SK-N-SH (cell line): ENCODE measurements at regions not wholly inside any gene's neighbourhood (a gene's known extent, or its start where the extent isn't known, plus 50 kb on each side); places are given as distances from the start of the nearest gene placed in this dataset.

Experiments
- CTCF ChIA-PET: fragments of 300-600, 350-600 bp; formaldehyde crosslinking; extraction: SDS; loops from one replicate; lab custom pipeline; 2021; lab: Yijun Ruan, JAX
- POLR2A ChIA-PET: fragments of 350-600 bp; sonication (Branson Sonifier 250); formaldehyde crosslinking; extraction: SDS; loops from one replicate; lab custom pipeline; 2020; ENCODE audit warnings: antibody characterized with exemption, inconsistent platforms; lab: Yijun Ruan, JAX
- DNase-seq: peaks from one replicate; pipeline ENCODE4 v3.0.0; 2012
- H2AFZ ChIP-seq: fragments of 200-600 bp; sonication (generic); 2 replicates; pipeline ENCODE4 v1.8.1; 2016; ENCODE audit warnings: antibody characterized with exemption, mild to moderate bottlenecking, low read depth
- H3F3A ChIP-seq: fragments of 200-600 bp; sonication (generic); replicated peaks from 2 replicates; pipeline ENCODE3; 2016; ENCODE audit warnings: antibody characterized with exemption, mild to moderate bottlenecking; ENCODE audit not compliant: insufficient read depth
- H3K27ac ChIP-seq, 2 experiments: fragments of 200-500 bp in 1 of 2; fragments of 200-600 bp in 1 of 2; sonication (Bioruptor generic) in 1 of 2; sonication (generic), shearing (Covaris generic) in 1 of 2; 2 replicates each; pipeline versions ENCODE4 v1.5.1 to v1.6.1; 2014 to 2016; ENCODE audit warnings: low read depth in 2 of 2, inconsistent platforms in 1 of 2, low read length in 1 of 2, mild to moderate bottlenecking in 1 of 2, mixed read lengths in 1 of 2
- H3K27me3 ChIP-seq: fragments of 200-600 bp; sonication (generic), shearing (Covaris generic); 2 replicates; pipeline ENCODE4 v1.6.1; 2016; ENCODE audit warnings: mixed run types; ENCODE audit not compliant: insufficient read depth
- H3K36me3 ChIP-seq, 2 experiments: fragments of 200-500 bp in 1 of 2; fragments of 200-600 bp in 1 of 2; sonication (Bioruptor generic) in 1 of 2; sonication (generic) in 1 of 2; replicated peaks in 1 of 2; 2 replicates each; pipeline versions ENCODE3 to v1.5.1; 2014 to 2016; ENCODE audit warnings: low read length in 1 of 2, mild to moderate bottlenecking in 1 of 2; ENCODE audit not compliant: insufficient read depth in 2 of 2, control insufficient read depth in 1 of 2
- H3K4me1 ChIP-seq, 2 experiments: fragments of 200-500 bp in 1 of 2; fragments of 200-600 bp in 1 of 2; sonication (Bioruptor generic) in 1 of 2; sonication (generic), shearing (Covaris generic) in 1 of 2; 2 replicates each; pipeline versions ENCODE4 v1.5.1 to v1.6.1; 2014 to 2016; ENCODE audit warnings: low read depth in 1 of 2, low read length in 1 of 2, mixed run types in 1 of 2; ENCODE audit not compliant: insufficient read depth in 2 of 2, control insufficient read depth in 1 of 2
- H3K4me2 ChIP-seq: fragments of 200-600 bp; sonication (generic), shearing (Covaris generic); 2 replicates; pipeline ENCODE4 v1.6.1; 2017; ENCODE audit warnings: mixed run types
- H3K4me3 ChIP-seq, 2 experiments: fragments of 200-500 bp in 1 of 2; fragments of 200-600 bp in 1 of 2; sonication (Bioruptor generic) in 1 of 2; sonication (generic), shearing (Covaris generic) in 1 of 2; 2 replicates each; pipeline versions ENCODE4 v1.5.1 to v1.8.1; 2014 to 2016; ENCODE audit warnings: low read depth in 2 of 2, inconsistent platforms in 1 of 2, low read length in 1 of 2, mild to moderate bottlenecking in 1 of 2, mixed read lengths in 1 of 2, moderate library complexity in 1 of 2
- H3K79me2 ChIP-seq: fragments of 200-600 bp; sonication (generic); 2 replicates; pipeline ENCODE4 v1.8.1; 2017; ENCODE audit warnings: mild to moderate bottlenecking; ENCODE audit not compliant: insufficient read depth
- H3K9ac ChIP-seq: fragments of 200-600 bp; sonication (generic); 2 replicates; pipeline ENCODE4 v1.6.1; 2017; ENCODE audit warnings: mixed run types
- H3K9me2 ChIP-seq: fragments of 200-600 bp; sonication (generic); 2 replicates; pipeline ENCODE4 v1.6.1; 2017; ENCODE audit warnings: mixed run types
- H3K9me3 ChIP-seq: fragments of 200-600 bp; sonication (generic); 2 replicates; pipeline ENCODE4 v1.6.1; 2017; ENCODE audit warnings: mixed run types, mild to moderate bottlenecking, moderate library complexity
- H4K20me1 ChIP-seq: fragments of 200-600 bp; sonication (generic); 2 replicates; pipeline ENCODE4 v1.6.1; 2017; ENCODE audit warnings: mild to moderate bottlenecking, mixed run types; ENCODE audit not compliant: insufficient read depth
- EZH2phosphoT487 ChIP-seq: fragments of 200-600 bp; sonication (generic); IDR thresholded peaks from 2 replicates; pipeline ENCODE4 v1.6.1; 2017; ENCODE audit warnings: low read depth, mixed run types, mild to moderate bottlenecking, antibody characterized with exemption, moderate library complexity, borderline replicate concordance
- FOSL2 ChIP-seq: IDR thresholded peaks from 2 replicates; pipeline ENCODE4 v1.4.0; 2012; ENCODE audit warnings: low read depth, mild to moderate bottlenecking, moderate library complexity, borderline replicate concordance
- FOXM1 ChIP-seq: IDR thresholded peaks from 2 replicates; pipeline ENCODE4 v1.4.0; 2012; ENCODE audit warnings: low read depth, mild to moderate bottlenecking
- GABPA ChIP-seq: IDR thresholded peaks from 2 replicates; pipeline ENCODE4 v1.4.0; 2012; ENCODE audit warnings: low read depth, mild to moderate bottlenecking
- MEF2A ChIP-seq: IDR thresholded peaks from 2 replicates; pipeline ENCODE4 v1.4.0; 2012; ENCODE audit warnings: low read depth, borderline replicate concordance
- MXI1 ChIP-seq: IDR thresholded peaks from 2 replicates; pipeline ENCODE4 v1.6.1; 2012; ENCODE audit warnings: mild to moderate bottlenecking, low read depth, low read length, improper control_type of control experiment
- NRF1 ChIP-seq: IDR thresholded peaks from 2 replicates; pipeline ENCODE4 v1.6.1; 2012; ENCODE audit warnings: low read depth, mild to moderate bottlenecking, low read length
- RAD21 ChIP-seq: IDR thresholded peaks from 2 replicates; pipeline ENCODE4 v1.6.1; 2012; ENCODE audit warnings: mild to moderate bottlenecking, low read length
- RCOR1 ChIP-seq: fragments of 150-350 bp; IDR thresholded peaks from 2 replicates; pipeline ENCODE4 v1.6.1; 2017; ENCODE audit warnings: antibody characterized with exemption, low read length
- SIN3A ChIP-seq: IDR thresholded peaks from 2 replicates; pipeline ENCODE4 v1.6.1; 2012; ENCODE audit warnings: low read depth, mild to moderate bottlenecking, low read length, moderate library complexity, borderline replicate concordance
- SMC3 ChIP-seq: IDR thresholded peaks from 2 replicates; pipeline ENCODE4 v1.6.1; 2012; ENCODE audit warnings: low read depth, low read length, improper control_type of control experiment
- TAF1 ChIP-seq: IDR thresholded peaks from 2 replicates; pipeline ENCODE4 v1.6.1; 2012; ENCODE audit warnings: low read depth, mild to moderate bottlenecking, low read length, moderate library complexity, borderline replicate concordance
- TEAD4 ChIP-seq: IDR thresholded peaks from 2 replicates; pipeline ENCODE4 v1.4.0; 2012; ENCODE audit warnings: mild to moderate bottlenecking, borderline replicate concordance; ENCODE audit not compliant: insufficient read depth
- YY1 ChIP-seq: IDR thresholded peaks from 2 replicates; pipeline ENCODE4 v1.4.0; 2012; ENCODE audit warnings: low read depth, mild to moderate bottlenecking
- WGBS: methylation state at CpG from one replicate; pipeline ENCODE4 v1.1.6; 2017; ENCODE audit warnings: low lambda C conversion rate; 5-methylcytosine and 5-hydroxymethylcytosine counted together
- TF ChIP-seq, protein P1 (sequence below): IDR thresholded peaks from 2 replicates; pipeline ENCODE4 v1.4.0; 2012; ENCODE audit warnings: low read depth
- TF ChIP-seq, protein P2 (sequence below): IDR thresholded peaks from 2 replicates; pipeline ENCODE4 v1.6.1; 2012; ENCODE audit warnings: mild to moderate bottlenecking, low read depth, low read length, moderate library complexity
- TF ChIP-seq, protein P3 (sequence below): fragments of 150-350 bp; IDR thresholded peaks from 2 replicates; pipeline ENCODE4 v1.6.1; 2016; ENCODE audit warnings: mild to moderate bottlenecking, low read depth, low read length
- TF ChIP-seq, protein P4 (sequence below): IDR thresholded peaks from 2 replicates; pipeline ENCODE4; 2012
- TF ChIP-seq, protein P5 (sequence below): fragments of 200-600 bp; sonication (generic); IDR thresholded peaks from 2 replicates; pipeline ENCODE4 v1.6.1; 2017; ENCODE audit warnings: antibody characterized with exemption, mild to moderate bottlenecking, moderate library complexity
- TF ChIP-seq, protein P6 (sequence below): fragments of 150-350 bp; IDR thresholded peaks from 2 replicates; pipeline ENCODE4 v1.6.1; 2017; ENCODE audit warnings: antibody characterized with exemption, low read length, low read depth, borderline replicate concordance

DNA sequence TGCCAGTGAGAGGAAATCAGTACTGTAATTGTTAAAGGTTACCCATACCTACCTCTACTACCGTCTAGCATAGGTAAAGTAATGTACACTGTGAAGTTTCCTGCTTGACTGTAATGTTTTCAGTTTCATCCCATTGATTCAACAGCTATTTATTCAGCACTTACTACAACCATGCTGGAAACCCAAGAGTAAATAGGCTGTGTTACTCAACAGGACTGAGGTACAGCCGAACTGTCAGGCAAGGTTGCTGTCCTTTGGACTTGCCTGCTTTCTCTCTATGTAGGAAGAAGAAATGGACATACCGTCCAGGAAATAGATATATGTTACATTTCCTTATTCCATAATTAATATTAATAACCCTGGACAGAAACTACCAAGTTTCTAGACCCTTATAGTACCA, 265.5 kb downstream of the NR2F2 start:
- H3F3A ChIP-seq: no peaks in the 10 kb centered on the region

More for the DNA sequence above, 265.5 kb downstream of the NR2F2 start:
- H3K4me1 ChIP-seq: no peaks in the 10 kb centered on the region; a peak in 1 of 4 replicates
- TF ChIP-seq, protein P1, sequence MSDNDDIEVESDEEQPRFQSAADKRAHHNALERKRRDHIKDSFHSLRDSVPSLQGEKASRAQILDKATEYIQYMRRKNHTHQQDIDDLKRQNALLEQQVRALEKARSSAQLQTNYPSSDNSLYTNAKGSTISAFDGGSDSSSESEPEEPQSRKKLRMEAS: no peak
- TF ChIP-seq RAD21 (no peak), TEAD4 (no peak), RCOR1 (no peak), NRF1 (no peak), FOXM1 (no peak), YY1 (no peak), SMC3 (no peak), EZH2phosphoT487 (no peak), SIN3A (no peak), MXI1 (no peak), GABPA (no peak), FOSL2 (no peak), MEF2A (no peak), TAF1 (no peak)
- TF ChIP-seq, protein P2, sequence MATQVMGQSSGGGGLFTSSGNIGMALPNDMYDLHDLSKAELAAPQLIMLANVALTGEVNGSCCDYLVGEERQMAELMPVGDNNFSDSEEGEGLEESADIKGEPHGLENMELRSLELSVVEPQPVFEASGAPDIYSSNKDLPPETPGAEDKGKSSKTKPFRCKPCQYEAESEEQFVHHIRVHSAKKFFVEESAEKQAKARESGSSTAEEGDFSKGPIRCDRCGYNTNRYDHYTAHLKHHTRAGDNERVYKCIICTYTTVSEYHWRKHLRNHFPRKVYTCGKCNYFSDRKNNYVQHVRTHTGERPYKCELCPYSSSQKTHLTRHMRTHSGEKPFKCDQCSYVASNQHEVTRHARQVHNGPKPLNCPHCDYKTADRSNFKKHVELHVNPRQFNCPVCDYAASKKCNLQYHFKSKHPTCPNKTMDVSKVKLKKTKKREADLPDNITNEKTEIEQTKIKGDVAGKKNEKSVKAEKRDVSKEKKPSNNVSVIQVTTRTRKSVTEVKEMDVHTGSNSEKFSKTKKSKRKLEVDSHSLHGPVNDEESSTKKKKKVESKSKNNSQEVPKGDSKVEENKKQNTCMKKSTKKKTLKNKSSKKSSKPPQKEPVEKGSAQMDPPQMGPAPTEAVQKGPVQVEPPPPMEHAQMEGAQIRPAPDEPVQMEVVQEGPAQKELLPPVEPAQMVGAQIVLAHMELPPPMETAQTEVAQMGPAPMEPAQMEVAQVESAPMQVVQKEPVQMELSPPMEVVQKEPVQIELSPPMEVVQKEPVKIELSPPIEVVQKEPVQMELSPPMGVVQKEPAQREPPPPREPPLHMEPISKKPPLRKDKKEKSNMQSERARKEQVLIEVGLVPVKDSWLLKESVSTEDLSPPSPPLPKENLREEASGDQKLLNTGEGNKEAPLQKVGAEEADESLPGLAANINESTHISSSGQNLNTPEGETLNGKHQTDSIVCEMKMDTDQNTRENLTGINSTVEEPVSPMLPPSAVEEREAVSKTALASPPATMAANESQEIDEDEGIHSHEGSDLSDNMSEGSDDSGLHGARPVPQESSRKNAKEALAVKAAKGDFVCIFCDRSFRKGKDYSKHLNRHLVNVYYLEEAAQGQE: no peak
- TF ChIP-seq, protein P3, sequence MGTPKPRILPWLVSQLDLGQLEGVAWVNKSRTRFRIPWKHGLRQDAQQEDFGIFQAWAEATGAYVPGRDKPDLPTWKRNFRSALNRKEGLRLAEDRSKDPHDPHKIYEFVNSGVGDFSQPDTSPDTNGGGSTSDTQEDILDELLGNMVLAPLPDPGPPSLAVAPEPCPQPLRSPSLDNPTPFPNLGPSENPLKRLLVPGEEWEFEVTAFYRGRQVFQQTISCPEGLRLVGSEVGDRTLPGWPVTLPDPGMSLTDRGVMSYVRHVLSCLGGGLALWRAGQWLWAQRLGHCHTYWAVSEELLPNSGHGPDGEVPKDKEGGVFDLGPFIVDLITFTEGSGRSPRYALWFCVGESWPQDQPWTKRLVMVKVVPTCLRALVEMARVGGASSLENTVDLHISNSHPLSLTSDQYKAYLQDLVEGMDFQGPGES: no peak
- TF ChIP-seq, protein P4, sequence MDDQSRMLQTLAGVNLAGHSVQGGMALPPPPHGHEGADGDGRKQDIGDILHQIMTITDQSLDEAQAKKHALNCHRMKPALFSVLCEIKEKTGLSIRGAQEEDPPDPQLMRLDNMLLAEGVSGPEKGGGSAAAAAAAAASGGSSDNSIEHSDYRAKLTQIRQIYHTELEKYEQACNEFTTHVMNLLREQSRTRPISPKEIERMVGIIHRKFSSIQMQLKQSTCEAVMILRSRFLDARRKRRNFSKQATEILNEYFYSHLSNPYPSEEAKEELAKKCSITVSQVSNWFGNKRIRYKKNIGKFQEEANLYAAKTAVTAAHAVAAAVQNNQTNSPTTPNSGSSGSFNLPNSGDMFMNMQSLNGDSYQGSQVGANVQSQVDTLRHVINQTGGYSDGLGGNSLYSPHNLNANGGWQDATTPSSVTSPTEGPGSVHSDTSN: no peak
- TF ChIP-seq, protein P5, sequence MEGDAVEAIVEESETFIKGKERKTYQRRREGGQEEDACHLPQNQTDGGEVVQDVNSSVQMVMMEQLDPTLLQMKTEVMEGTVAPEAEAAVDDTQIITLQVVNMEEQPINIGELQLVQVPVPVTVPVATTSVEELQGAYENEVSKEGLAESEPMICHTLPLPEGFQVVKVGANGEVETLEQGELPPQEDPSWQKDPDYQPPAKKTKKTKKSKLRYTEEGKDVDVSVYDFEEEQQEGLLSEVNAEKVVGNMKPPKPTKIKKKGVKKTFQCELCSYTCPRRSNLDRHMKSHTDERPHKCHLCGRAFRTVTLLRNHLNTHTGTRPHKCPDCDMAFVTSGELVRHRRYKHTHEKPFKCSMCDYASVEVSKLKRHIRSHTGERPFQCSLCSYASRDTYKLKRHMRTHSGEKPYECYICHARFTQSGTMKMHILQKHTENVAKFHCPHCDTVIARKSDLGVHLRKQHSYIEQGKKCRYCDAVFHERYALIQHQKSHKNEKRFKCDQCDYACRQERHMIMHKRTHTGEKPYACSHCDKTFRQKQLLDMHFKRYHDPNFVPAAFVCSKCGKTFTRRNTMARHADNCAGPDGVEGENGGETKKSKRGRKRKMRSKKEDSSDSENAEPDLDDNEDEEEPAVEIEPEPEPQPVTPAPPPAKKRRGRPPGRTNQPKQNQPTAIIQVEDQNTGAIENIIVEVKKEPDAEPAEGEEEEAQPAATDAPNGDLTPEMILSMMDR: no peak
- TF ChIP-seq, protein P6, sequence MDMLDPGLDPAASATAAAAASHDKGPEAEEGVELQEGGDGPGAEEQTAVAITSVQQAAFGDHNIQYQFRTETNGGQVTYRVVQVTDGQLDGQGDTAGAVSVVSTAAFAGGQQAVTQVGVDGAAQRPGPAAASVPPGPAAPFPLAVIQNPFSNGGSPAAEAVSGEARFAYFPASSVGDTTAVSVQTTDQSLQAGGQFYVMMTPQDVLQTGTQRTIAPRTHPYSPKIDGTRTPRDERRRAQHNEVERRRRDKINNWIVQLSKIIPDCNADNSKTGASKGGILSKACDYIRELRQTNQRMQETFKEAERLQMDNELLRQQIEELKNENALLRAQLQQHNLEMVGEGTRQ: no peak
- H3K9me2 ChIP-seq: no peaks in the 10 kb centered on the region
- no peaks in the 10 kb centered on the region for H4K20me1 ChIP-seq
- H3K4me3 ChIP-seq: no peak overlapping the region
- no peaks in the 10 kb centered on the region for H3K27me3 ChIP-seq
- CTCF ChIA-PET: interaction anchor here (1.0 kb wide), 1 partner anchor 10 kb away, joined by 3 read pairs; no protein-coding TSS in a partner anchor
- no peak overlapping the region for H2AFZ ChIP-seq
- DNase-seq: no peak
- POLR2A ChIA-PET: no interaction called here
- 4% methylated on average over 3 of the region's 3 CpGs for WGBS
- no peaks in the 10 kb centered on the region for H3K36me3 ChIP-seq
- no peak overlapping the region for H3K4me2 ChIP-seq
- no peak overlapping the region for H3K9ac ChIP-seq
- no peaks in the 10 kb centered on the region for H3K79me2 ChIP-seq
- H3K27ac ChIP-seq: no peak overlapping the region
- no peaks in the 10 kb centered on the region for H3K9me3 ChIP-seq
